Keratinocyte (primary cell): ENCODE measurements at regions not wholly inside any gene's neighbourhood (a gene's known extent, or its start where the extent isn't known, plus 50 kb on each side); places are given as distances from the start of the nearest gene placed in this dataset.
A peak's percentile ranks its signal among the peaks of the same experiment; 100 is the strongest.
"Not testable (repeated sequence)": the region's sequence is repeated elsewhere in the genome, so short reads cannot be mapped to it uniquely, and the experiment has no call there.

Experiments used
- DNase-seq: peaks from one replicate; pipeline ENCODE4 v3.0.0-alpha.2; 2011; ENCODE audit warnings: low read depth, missing footprints, low spot score
- FAIRE-seq: peaks from 2 replicates; lab custom pipeline; 2011; peaks lifted over from hg19 to GRCh38; lab: Jason Lieb, UNC
- H2AFZ ChIP-seq: 2 replicates; pipeline ENCODE4 v1.6.0; 2012; ENCODE audit warnings: low read length, control low read depth, inconsistent platforms; ENCODE audit not compliant: control insufficient read depth
- H3K27ac ChIP-seq: 2 replicates; pipeline ENCODE4 v1.5.1; 2011; ENCODE audit warnings: low read length; ENCODE audit not compliant: control insufficient read depth, insufficient read depth
- H3K27me3 ChIP-seq: 3 replicates; pipeline ENCODE4 v1.6.0; 2011; ENCODE audit warnings: low read length; ENCODE audit not compliant: control insufficient read depth, insufficient read depth; ENCODE audit errors: extremely low read depth
- H3K36me3 ChIP-seq, 2 experiments: 2 replicates in 1 of 2; 3 replicates in 1 of 2; pipeline ENCODE4 v1.5.1; 2011; ENCODE audit warnings: low read length in 2 of 2, mild to moderate bottlenecking in 1 of 2; ENCODE audit not compliant: control insufficient read depth in 2 of 2, insufficient read depth in 2 of 2; ENCODE audit errors: extremely low read depth in 1 of 2
- H3K4me1 ChIP-seq: 3 replicates; pipeline ENCODE4 v1.5.1; 2011; ENCODE audit warnings: low read length; ENCODE audit not compliant: control insufficient read depth, insufficient read depth; ENCODE audit errors: extremely low read depth
- H3K4me2 ChIP-seq: 3 replicates; pipeline ENCODE4 v1.6.0; 2011; ENCODE audit warnings: low read depth, low read length; ENCODE audit not compliant: control insufficient read depth, insufficient read depth; ENCODE audit errors: extremely low read depth
- H3K4me3 ChIP-seq, 3 experiments: fragments of 200-600 bp in 1 of 3; sonication (generic) in 1 of 3; 2 replicates in 2 of 3; 3 replicates in 1 of 3; pipeline ENCODE4 v1.5.1; 2011 to 2016; ENCODE audit warnings: low read length in 3 of 3, mild to moderate bottlenecking in 3 of 3, control low read depth in 2 of 3, inconsistent platforms in 1 of 3, low read depth in 1 of 3, mixed read lengths in 1 of 3, mixed run types in 1 of 3, moderate library complexity in 1 of 3; ENCODE audit not compliant: control insufficient read depth in 2 of 3, insufficient read depth in 2 of 3; ENCODE audit errors: extremely low read depth in 1 of 3
- H3K79me2 ChIP-seq: 2 replicates; pipeline ENCODE4 v1.6.0; 2012; ENCODE audit warnings: low read length; ENCODE audit not compliant: control insufficient read depth, insufficient read depth
- H3K9ac ChIP-seq: 3 replicates; pipeline ENCODE4 v1.6.0; 2011; ENCODE audit warnings: low read length; ENCODE audit not compliant: control insufficient read depth, insufficient read depth; ENCODE audit errors: extremely low read depth
- H3K9me1 ChIP-seq: 3 replicates; pipeline ENCODE4 v1.6.0; 2011; ENCODE audit warnings: low read length; ENCODE audit not compliant: control insufficient read depth, insufficient read depth; ENCODE audit errors: extremely low read depth
- H3K9me3 ChIP-seq: 2 replicates; pipeline ENCODE4 v1.5.1; 2012; ENCODE audit warnings: low read depth, low read length; ENCODE audit not compliant: control insufficient read depth
- H4K20me1 ChIP-seq: 3 replicates; pipeline ENCODE4 v1.6.0; 2011; ENCODE audit warnings: low read length; ENCODE audit not compliant: control insufficient read depth, insufficient read depth; ENCODE audit errors: extremely low read depth
- EZH2 ChIP-seq: IDR thresholded peaks from one replicate; pipeline ENCODE4 v1.6.1; 2012; ENCODE audit warnings: inconsistent platforms, mild to moderate bottlenecking, low read length, moderate library complexity
- dilution Hi-C: fragments of 300-500 bp; cut with MboI; formaldehyde crosslinking; loops from one replicate; pipeline ENCODE4 v1.7.0; 2020; ENCODE audit warnings: low sequenced_read_pairs; ENCODE audit not compliant: extremely low pct_ligation_motif_present
- TF ChIP-seq, protein P1 (sequence below), 3 experiments: IDR thresholded peaks in 1 of 3; conservative IDR thresholded peaks in 1 of 3; optimal IDR thresholded peaks in 1 of 3; 2 replicates in 2 of 3; 3 replicates in 1 of 3; pipeline versions ENCODE3 to v1.5.1; 2011; ENCODE audit warnings: low read length in 3 of 3, mild to moderate bottlenecking in 3 of 3, moderate library complexity in 2 of 3, control low read depth in 1 of 3, inconsistent platforms in 1 of 3; ENCODE audit not compliant: insufficient read depth in 2 of 3; ENCODE audit errors: extremely low read depth in 1 of 3

DNA sequence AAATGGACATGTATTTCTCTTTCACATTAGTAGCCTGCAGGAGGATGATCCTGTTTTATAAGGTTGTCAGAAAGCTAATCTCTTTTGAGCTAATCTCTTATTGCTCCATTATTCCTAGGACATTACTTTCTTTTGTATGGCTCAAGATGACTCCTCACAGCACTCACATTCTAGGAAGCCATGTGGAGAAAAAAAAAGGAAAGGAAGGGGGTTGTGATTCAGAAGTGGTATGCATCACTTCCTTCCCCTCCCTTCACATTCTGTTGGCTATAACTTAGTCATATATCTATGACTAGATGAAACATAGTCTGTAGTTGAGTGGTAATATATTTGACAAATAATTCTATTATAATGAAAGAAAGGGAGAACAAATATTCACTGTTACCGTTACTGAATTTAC is 168.8 kb upstream of the TTC14 start:
- H2AFZ ChIP-seq = no peak overlapping the region

DNA sequence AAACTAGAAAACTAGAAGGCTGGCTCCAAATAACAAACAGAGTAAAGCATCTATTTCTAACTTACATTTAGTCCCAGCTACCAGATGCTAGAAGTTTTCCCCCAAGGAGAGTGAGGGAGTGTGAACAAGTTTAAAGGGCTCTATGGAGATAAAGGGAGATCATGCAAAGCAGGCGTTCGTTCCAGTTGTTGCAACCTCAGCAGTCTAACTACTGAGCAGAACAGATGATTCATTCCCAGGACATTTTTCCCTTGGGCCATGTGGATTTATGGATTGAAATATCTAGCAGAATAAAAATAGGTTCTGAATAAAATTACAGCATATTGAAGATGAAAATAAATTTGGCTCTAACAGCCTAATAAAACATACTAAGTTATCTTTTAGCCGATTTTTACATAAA is 154.8 kb upstream of the TTC14 start:
- Histone ChIP-seq H4K20me1 (no peaks in the 10 kb centered on the region), H3K9ac (no peak overlapping the region), H3K4me2 (peak overlapping the region; percentile 2), H3K36me3 (no peaks in the 10 kb centered on the region), H3K79me2 (peaks cover 6% of the 10 kb centered on the region), H3K4me1 (peaks cover 3% of the 10 kb centered on the region), H3K27ac (no peak overlapping the region), H2AFZ (no peak overlapping the region), H3K4me3 (no peak overlapping the region), H3K27me3 (no peaks in the 10 kb centered on the region), H3K9me1 (no peaks in the 10 kb centered on the region), H3K9me3 (no peaks in the 10 kb centered on the region)
- FAIRE-seq (peak; percentile 76), DNase-seq (no peak)
- dilution Hi-C loops = no loop called here
- TF ChIP-seq EZH2 = no peak
- TF ChIP-seq, protein P1, sequence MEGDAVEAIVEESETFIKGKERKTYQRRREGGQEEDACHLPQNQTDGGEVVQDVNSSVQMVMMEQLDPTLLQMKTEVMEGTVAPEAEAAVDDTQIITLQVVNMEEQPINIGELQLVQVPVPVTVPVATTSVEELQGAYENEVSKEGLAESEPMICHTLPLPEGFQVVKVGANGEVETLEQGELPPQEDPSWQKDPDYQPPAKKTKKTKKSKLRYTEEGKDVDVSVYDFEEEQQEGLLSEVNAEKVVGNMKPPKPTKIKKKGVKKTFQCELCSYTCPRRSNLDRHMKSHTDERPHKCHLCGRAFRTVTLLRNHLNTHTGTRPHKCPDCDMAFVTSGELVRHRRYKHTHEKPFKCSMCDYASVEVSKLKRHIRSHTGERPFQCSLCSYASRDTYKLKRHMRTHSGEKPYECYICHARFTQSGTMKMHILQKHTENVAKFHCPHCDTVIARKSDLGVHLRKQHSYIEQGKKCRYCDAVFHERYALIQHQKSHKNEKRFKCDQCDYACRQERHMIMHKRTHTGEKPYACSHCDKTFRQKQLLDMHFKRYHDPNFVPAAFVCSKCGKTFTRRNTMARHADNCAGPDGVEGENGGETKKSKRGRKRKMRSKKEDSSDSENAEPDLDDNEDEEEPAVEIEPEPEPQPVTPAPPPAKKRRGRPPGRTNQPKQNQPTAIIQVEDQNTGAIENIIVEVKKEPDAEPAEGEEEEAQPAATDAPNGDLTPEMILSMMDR (optimal IDR thresholded peaks at IDR 0.05 in 1 of 3, IDR thresholded peaks at IDR 0.05 in 1 of 3, conservative IDR thresholded peaks at IDR 0.05 in 1 of 3; ENCODE audit: extremely low read depth in 1 of 3, insufficient read depth in 2 of 3, low read length in 3 of 3) = no peak

More for the DNA sequence above, 168.8 kb upstream of the TTC14 start:
- FAIRE-seq (peak; percentile 72), DNase-seq (no peak)
- dilution Hi-C loops = no loop called here
- Histone ChIP-seq H3K9me3 (no peaks in the 10 kb centered on the region), H3K79me2 (peaks cover 3% of the 10 kb centered on the region), H3K9ac (no peak overlapping the region), H3K27ac (peak overlapping the region; percentile 64), H3K4me2 (peak overlapping the region; percentile 25), H3K4me1 (peaks cover 20% of the 10 kb centered on the region), H3K4me3 (no peak overlapping the region), H4K20me1 (no peaks in the 10 kb centered on the region), H3K27me3 (no peaks in the 10 kb centered on the region), H3K9me1 (no peaks in the 10 kb centered on the region), H3K36me3 (no peaks in the 10 kb centered on the region)
- no peak for TF ChIP-seq EZH2
- TF ChIP-seq, protein P1 (optimal IDR thresholded peaks at IDR 0.05 in 1 of 3, IDR thresholded peaks at IDR 0.05 in 1 of 3, conservative IDR thresholded peaks at IDR 0.05 in 1 of 3; ENCODE audit: extremely low read depth in 1 of 3, insufficient read depth in 2 of 3, low read length in 3 of 3) = no peak

DNA sequence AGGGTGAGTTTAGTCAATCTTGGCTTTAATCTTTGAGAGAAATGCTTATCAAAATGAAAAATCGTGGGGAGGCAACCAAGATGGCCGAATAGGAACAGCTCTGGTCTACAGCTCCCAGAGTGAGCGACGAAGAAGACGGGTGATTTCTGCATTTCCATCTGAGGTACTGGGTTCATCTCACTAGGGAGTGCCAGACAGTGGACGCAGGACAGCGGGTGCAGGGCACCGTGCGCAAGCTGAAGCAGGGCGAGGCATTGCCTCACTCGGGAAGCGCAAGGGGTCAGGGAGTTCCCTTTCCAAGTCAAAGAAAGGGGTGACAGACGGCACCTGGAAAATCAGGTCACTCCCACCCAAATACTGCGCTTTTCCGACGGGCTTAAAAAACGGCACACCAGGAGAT is 153.6 kb upstream of the TTC14 start:
- H3K27me3 ChIP-seq, H3K9me1 ChIP-seq, H3K9ac ChIP-seq, H3K4me3 ChIP-seq, H4K20me1 ChIP-seq, H3K27ac ChIP-seq, H2AFZ ChIP-seq, H3K36me3 ChIP-seq, H3K4me1 ChIP-seq, H3K4me2 ChIP-seq, H3K9me3 ChIP-seq, dilution Hi-C loops, H3K79me2 ChIP-seq, FAIRE-seq, DNase-seq: not testable (repeated sequence)
